HCT116 (cell line): ENCODE measurements at regions not wholly inside any gene's neighbourhood (a gene's known extent, or its start where the extent isn't known, plus 50 kb on each side); places are given as distances from the start of the nearest gene placed in this dataset.

Source experiments
- ATAC-seq: fragments of 200-7000 bp; cut with Tn5 transposase; 2 replicates; pipeline ENCODE4 v1.9.1; 2020; ENCODE audit warnings: mild to moderate bottlenecking, moderate library complexity
- BruUV-seq: library from RNA; stranded (reverse); fragments of 400-500 nt; replicated peaks from 2 replicates; lab custom pipeline; 2021; lab: Mats Ljungman, UMichigan
- CTCF ChIA-PET: fragments of 300-600 bp; sonication (Branson Sonifier 250); formaldehyde crosslinking; loops from one replicate; lab custom pipeline; 2021; ENCODE audit warnings: antibody characterized with exemption; lab: Charles Lee
- POLR2A ChIA-PET: fragments of 300-600, 350-600 bp; sonication (Branson Sonifier 250); formaldehyde crosslinking; loops from one replicate; lab custom pipeline; 2021; ENCODE audit warnings: antibody characterized with exemption; lab: Charles Lee
- RAD21 ChIA-PET, 2 experiments: fragments of 300-600 bp; sonication (Branson Sonifier 250); formaldehyde crosslinking; loops; one replicate each; lab custom pipeline; 2023; ENCODE audit warnings: low total read pairs in 2 of 2; ENCODE audit not compliant: uncharacterized antibody in 2 of 2, unreplicated experiment in 2 of 2, low non-redundant PET in 1 of 2; lab: Charles Lee
- DNase-seq: peaks from one replicate; pipeline ENCODE4 v3.0.0-alpha.2; 2010; ENCODE audit warnings: low read depth, low spot score
- H2AFZ ChIP-seq: fragments of 200-600 bp; shearing (Covaris generic), sonication (generic); 2 replicates; pipeline ENCODE4 v1.6.1; 2017; ENCODE audit warnings: low read depth, mixed run types, mixed read lengths, antibody characterized with exemption, low read length; ENCODE audit not compliant: poor library complexity, severe bottlenecking
- H3K27ac ChIP-seq: 2 replicates; pipeline ENCODE4 v1.5.1; 2012; ENCODE audit warnings: low read depth, low read length
- H3K27me3 ChIP-seq: fragments of 200-600 bp; sonication (generic); 2 replicates; pipeline ENCODE4 v1.6.1; 2016; ENCODE audit warnings: mixed run types, low read length, mixed read lengths; ENCODE audit not compliant: insufficient read depth
- H3K36me3 ChIP-seq, 2 experiments: fragments of 200-500 bp in 1 of 2; fragments of 200-600 bp in 1 of 2; sonication (Bioruptor generic) in 1 of 2; sonication (generic) in 1 of 2; 2 replicates each; pipeline versions ENCODE4 v1.5.1 to v1.6.1; 2014 to 2016; ENCODE audit warnings: low read length in 2 of 2, inconsistent platforms in 1 of 2, mixed read lengths in 1 of 2, mixed run types in 1 of 2; ENCODE audit not compliant: insufficient read depth in 2 of 2, control insufficient read depth in 1 of 2
- H3K4me1 ChIP-seq, 2 experiments: fragments of 200-600 bp in 1 of 2; sonication (generic) in 1 of 2; 2 replicates each; pipeline versions ENCODE4 v1.5.1 to v1.6.1; 2012 to 2017; ENCODE audit warnings: low read length in 2 of 2, inconsistent platforms in 1 of 2, mild to moderate bottlenecking in 1 of 2, mixed read lengths in 1 of 2, mixed run types in 1 of 2, moderate library complexity in 1 of 2; ENCODE audit not compliant: insufficient read depth in 2 of 2, control insufficient read depth in 1 of 2
- H3K4me2 ChIP-seq: fragments of 200-600 bp; sonication (generic); 2 replicates; pipeline ENCODE4 v1.6.1; 2017; ENCODE audit warnings: mixed run types, low read length, mixed read lengths
- H3K4me3 ChIP-seq, 2 experiments: fragments of 200-600 bp in 1 of 2; sonication (generic) in 1 of 2; replicated peaks in 1 of 2; 2 replicates each; pipeline ENCODE4 v1.5.1; 2011 to 2016; ENCODE audit warnings: low read length in 2 of 2, control low read depth in 1 of 2, low read depth in 1 of 2, mild to moderate bottlenecking in 1 of 2, mixed read lengths in 1 of 2, mixed run types in 1 of 2
- H3K79me2 ChIP-seq: fragments of 200-600 bp; sonication (generic); 2 replicates; pipeline ENCODE4 v1.6.1; 2017; ENCODE audit warnings: mild to moderate bottlenecking, mixed run types, low read length, moderate library complexity, mixed read lengths; ENCODE audit not compliant: insufficient read depth
- H3K9ac ChIP-seq: fragments of 200-600 bp; sonication (generic); 2 replicates; pipeline ENCODE4 v1.6.1; 2016; ENCODE audit warnings: low read length, mixed read lengths
- H3K9me2 ChIP-seq: fragments of 200-600 bp; sonication (generic), shearing (Covaris generic); 2 replicates; pipeline ENCODE4 v1.6.1; 2017; ENCODE audit warnings: mixed run types, mild to moderate bottlenecking, moderate library complexity; ENCODE audit not compliant: insufficient read depth
- H3K9me3 ChIP-seq, 2 experiments: fragments of 200-500 bp in 1 of 2; fragments of 200-600 bp in 1 of 2; sonication (Bioruptor generic) in 1 of 2; sonication (generic) in 1 of 2; 2 replicates each; pipeline ENCODE4 v1.6.1; 2014 to 2017; ENCODE audit warnings: low read length in 2 of 2, mixed read lengths in 2 of 2, inconsistent platforms in 1 of 2, low read depth in 1 of 2, mild to moderate bottlenecking in 1 of 2, mixed run types in 1 of 2, moderate library complexity in 1 of 2; ENCODE audit not compliant: control insufficient read depth in 1 of 2, insufficient read depth in 1 of 2
- H4K20me1 ChIP-seq: fragments of 200-600 bp; sonication (generic), shearing (Covaris generic); 2 replicates; pipeline ENCODE4 v1.6.1; 2017; ENCODE audit warnings: mixed run types, mild to moderate bottlenecking, moderate library complexity; ENCODE audit not compliant: insufficient read depth
- CBX3 ChIP-seq: IDR thresholded peaks from 2 replicates; pipeline ENCODE4 v1.6.1; 2012; ENCODE audit warnings: low read depth
- JUND ChIP-seq: IDR thresholded peaks from 2 replicates; pipeline ENCODE4 v1.6.1; 2012
- SP1 ChIP-seq: IDR thresholded peaks from 2 replicates; pipeline ENCODE4 v1.6.1; 2012; ENCODE audit warnings: low read depth
- SRF ChIP-seq: IDR thresholded peaks from 2 replicates; pipeline ENCODE4 v1.6.1; 2012; ENCODE audit warnings: low read depth
- ZFX ChIP-seq: fragments of 450-650 bp; IDR thresholded peaks from 2 replicates; pipeline ENCODE4 v1.6.1; 2017
- ZNF274 ChIP-seq: fragments of 200-500 bp; sonication (Bioruptor generic); IDR thresholded peaks from 2 replicates; pipeline ENCODE4 v1.6.1; 2014; ENCODE audit warnings: mild to moderate bottlenecking, low read depth, low read length, inconsistent platforms
- intact Hi-C: fragments of 100-400 bp; cut with micrococcal nuclease; formaldehyde crosslinking; loops from 2 replicates; pipeline ENCODE4 v1.10.0; 2022
- TF ChIP-seq, protein P1 (sequence below): IDR thresholded peaks from 2 replicates; pipeline ENCODE4 v1.6.1; 2011; ENCODE audit warnings: mild to moderate bottlenecking, low read length, moderate library complexity; ENCODE audit not compliant: insufficient replicate concordance; ENCODE audit errors: extremely low read depth
- TF ChIP-seq, protein P2 (sequence below), 3 experiments: fragments of 200-600 bp in 1 of 3; sonication (generic) in 1 of 3; IDR thresholded peaks in 2 of 3; conservative IDR thresholded peaks in 1 of 3; 2 replicates each; pipeline ENCODE4 v1.5.1; 2012 to 2017; ENCODE audit warnings: low read depth in 2 of 3, low read length in 2 of 3, antibody characterized with exemption in 1 of 3, borderline replicate concordance in 1 of 3, control low read depth in 1 of 3, mild to moderate bottlenecking in 1 of 3, mixed read lengths in 1 of 3, mixed run types in 1 of 3, moderate library complexity in 1 of 3; ENCODE audit not compliant: insufficient read depth in 1 of 3

GRCh38 chr16:82386761-82387160 is 216.7 kb upstream of the MPHOSPH6 start:
- no peaks in the 10 kb centered on the region for H4K20me1 ChIP-seq
- H3K9me3 ChIP-seq: no peaks in the 10 kb centered on the region
- ATAC-seq (no peak), DNase-seq (no peak)
- H3K79me2 ChIP-seq: no peaks in the 10 kb centered on the region
- ChIA-PET CTCF (no interaction called here), RAD21 (no interaction called here), POLR2A (no interaction called here)
- no peak overlapping the region for H3K27ac ChIP-seq
- H3K4me2 ChIP-seq: no peak overlapping the region
- no peak overlapping the region for H3K4me3 ChIP-seq
- H2AFZ ChIP-seq: no peak overlapping the region
- no peaks in the 10 kb centered on the region for H3K4me1 ChIP-seq
- no peaks in the 10 kb centered on the region for H3K36me3 ChIP-seq
- intact Hi-C loops: no loop called here
- TF ChIP-seq CBX3 (no peak), ZFX (no peak), JUND (no peak), SP1 (no peak), SRF (no peak), ZNF274 (no peak)
- TF ChIP-seq, protein P1, sequence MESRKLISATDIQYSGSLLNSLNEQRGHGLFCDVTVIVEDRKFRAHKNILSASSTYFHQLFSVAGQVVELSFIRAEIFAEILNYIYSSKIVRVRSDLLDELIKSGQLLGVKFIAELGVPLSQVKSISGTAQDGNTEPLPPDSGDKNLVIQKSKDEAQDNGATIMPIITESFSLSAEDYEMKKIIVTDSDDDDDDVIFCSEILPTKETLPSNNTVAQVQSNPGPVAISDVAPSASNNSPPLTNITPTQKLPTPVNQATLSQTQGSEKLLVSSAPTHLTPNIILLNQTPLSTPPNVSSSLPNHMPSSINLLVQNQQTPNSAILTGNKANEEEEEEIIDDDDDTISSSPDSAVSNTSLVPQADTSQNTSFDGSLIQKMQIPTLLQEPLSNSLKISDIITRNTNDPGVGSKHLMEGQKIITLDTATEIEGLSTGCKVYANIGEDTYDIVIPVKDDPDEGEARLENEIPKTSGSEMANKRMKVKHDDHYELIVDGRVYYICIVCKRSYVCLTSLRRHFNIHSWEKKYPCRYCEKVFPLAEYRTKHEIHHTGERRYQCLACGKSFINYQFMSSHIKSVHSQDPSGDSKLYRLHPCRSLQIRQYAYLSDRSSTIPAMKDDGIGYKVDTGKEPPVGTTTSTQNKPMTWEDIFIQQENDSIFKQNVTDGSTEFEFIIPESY: no peak
- TF ChIP-seq, protein P2, sequence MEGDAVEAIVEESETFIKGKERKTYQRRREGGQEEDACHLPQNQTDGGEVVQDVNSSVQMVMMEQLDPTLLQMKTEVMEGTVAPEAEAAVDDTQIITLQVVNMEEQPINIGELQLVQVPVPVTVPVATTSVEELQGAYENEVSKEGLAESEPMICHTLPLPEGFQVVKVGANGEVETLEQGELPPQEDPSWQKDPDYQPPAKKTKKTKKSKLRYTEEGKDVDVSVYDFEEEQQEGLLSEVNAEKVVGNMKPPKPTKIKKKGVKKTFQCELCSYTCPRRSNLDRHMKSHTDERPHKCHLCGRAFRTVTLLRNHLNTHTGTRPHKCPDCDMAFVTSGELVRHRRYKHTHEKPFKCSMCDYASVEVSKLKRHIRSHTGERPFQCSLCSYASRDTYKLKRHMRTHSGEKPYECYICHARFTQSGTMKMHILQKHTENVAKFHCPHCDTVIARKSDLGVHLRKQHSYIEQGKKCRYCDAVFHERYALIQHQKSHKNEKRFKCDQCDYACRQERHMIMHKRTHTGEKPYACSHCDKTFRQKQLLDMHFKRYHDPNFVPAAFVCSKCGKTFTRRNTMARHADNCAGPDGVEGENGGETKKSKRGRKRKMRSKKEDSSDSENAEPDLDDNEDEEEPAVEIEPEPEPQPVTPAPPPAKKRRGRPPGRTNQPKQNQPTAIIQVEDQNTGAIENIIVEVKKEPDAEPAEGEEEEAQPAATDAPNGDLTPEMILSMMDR (IDR thresholded peaks at IDR 0.05 in 2 of 3, conservative IDR thresholded peaks at IDR 0.05 in 1 of 3; ENCODE audit: borderline replicate concordance in 1 of 3, insufficient read depth in 1 of 3, low read depth in 2 of 3, low read length in 2 of 3): no peak
- H3K9me2 ChIP-seq: no peaks in the 10 kb centered on the region
- H3K9ac ChIP-seq: no peak overlapping the region
- no TSS peak for BruUV-seq
- H3K27me3 ChIP-seq: peaks cover 44% of the 10 kb centered on the region
